C4-2B (cell line): ENCODE measurements at regions not wholly inside any gene's neighbourhood (a gene's known extent, or its start where the extent isn't known, plus 50 kb on each side); places are given as distances from the start of the nearest gene placed in this dataset.

Experiments
- H3K27ac ChIP-seq: fragments of 450-650 bp; 2 replicates; pipeline ENCODE4 v1.5.1; 2017
- ZFX ChIP-seq: fragments of 450-650 bp; IDR thresholded peaks from 2 replicates; pipeline ENCODE4 v1.6.1; 2017
- TF ChIP-seq, protein P1 (sequence below): fragments of 450-650 bp; conservative IDR thresholded peaks from 2 replicates; pipeline ENCODE4 v1.5.1; 2017; ENCODE audit warnings: mild to moderate bottlenecking

DNA sequence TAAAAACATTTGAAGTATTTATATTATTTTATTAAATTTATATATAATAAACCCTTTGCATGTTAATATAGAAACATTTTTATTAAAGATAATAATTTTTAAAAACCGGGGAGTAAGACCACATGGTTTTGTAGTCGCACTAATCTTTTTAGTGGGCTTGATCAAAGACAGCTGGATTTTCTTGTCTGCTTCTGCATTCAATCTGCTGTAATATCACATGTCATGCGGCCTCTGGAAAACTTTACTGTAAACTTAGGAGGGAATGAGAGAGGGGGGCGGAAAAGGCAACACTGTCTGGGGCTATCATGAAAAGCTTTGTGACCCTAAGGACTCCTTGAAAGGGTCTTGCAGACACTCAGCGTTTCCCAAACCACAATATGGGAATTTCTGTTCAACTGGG, 62.8 kb upstream of the NLGN4X start:
- H3K27ac ChIP-seq = no peak overlapping the region
- TF ChIP-seq, protein P1, sequence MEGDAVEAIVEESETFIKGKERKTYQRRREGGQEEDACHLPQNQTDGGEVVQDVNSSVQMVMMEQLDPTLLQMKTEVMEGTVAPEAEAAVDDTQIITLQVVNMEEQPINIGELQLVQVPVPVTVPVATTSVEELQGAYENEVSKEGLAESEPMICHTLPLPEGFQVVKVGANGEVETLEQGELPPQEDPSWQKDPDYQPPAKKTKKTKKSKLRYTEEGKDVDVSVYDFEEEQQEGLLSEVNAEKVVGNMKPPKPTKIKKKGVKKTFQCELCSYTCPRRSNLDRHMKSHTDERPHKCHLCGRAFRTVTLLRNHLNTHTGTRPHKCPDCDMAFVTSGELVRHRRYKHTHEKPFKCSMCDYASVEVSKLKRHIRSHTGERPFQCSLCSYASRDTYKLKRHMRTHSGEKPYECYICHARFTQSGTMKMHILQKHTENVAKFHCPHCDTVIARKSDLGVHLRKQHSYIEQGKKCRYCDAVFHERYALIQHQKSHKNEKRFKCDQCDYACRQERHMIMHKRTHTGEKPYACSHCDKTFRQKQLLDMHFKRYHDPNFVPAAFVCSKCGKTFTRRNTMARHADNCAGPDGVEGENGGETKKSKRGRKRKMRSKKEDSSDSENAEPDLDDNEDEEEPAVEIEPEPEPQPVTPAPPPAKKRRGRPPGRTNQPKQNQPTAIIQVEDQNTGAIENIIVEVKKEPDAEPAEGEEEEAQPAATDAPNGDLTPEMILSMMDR = no peak
- no peak for TF ChIP-seq ZFX

- H3K27ac ChIP-seq = no peak overlapping the region
- TF ChIP-seq, protein P1 = no peak
- no peak for TF ChIP-seq ZFX
Observed at GRCh38 chrX:6283826-6284225, 55.2 kb upstream of the NLGN4X start.

DNA sequence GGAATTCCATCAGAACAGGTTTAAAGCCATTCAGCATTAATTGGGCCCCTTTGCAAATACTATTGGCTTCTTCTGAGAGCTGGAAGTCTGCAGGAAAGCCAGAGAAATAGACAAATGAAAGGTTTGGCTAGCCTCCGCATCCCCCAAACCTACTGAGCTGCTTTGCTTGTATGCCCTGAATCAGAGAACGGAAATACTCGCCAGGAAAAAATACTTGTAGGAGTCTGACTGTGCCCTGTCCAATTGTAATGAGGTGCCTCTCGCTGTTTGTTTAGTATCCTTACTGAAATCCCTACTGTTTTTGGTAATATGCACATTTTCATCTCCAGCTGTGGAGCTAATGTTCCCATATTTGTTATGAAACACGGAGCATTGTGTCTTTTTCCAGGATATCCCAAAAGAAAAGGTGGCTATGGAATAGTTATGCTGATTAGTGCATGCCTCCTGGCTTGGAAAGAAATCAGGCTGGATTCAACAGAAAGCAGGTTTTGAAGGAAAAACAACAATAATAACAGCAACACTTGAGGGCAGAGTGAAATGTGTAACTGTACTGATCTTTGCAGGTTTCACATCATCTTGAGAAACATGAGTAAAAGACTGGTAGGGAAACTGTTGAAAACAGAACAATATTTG, 50.7 kb upstream of the NLGN4X start:
- no peak for TF ChIP-seq ZFX
- TF ChIP-seq, protein P1 = no peak
- H3K27ac ChIP-seq = no peak overlapping the region
